Fibroblast of pulmonary artery (primary cell): ENCODE measurements at regions not wholly inside any gene's neighbourhood (a gene's known extent, or its start where the extent isn't known, plus 50 kb on each side); places are given as distances from the start of the nearest gene placed in this dataset.

Experiments used
- DNase-seq: peaks from one replicate; pipeline ENCODE4 v3.0.0-alpha.2; 2010; ENCODE audit warnings: low read depth
- H3K4me3 ChIP-seq: replicated peaks from 2 replicates; pipeline ENCODE4 v1.5.1; 2011; ENCODE audit warnings: low read depth, mild to moderate bottlenecking, control low read depth, low read length, moderate library complexity
- TF ChIP-seq, protein P1 (sequence below): IDR thresholded peaks from 2 replicates; pipeline ENCODE4 v1.5.1; 2011; ENCODE audit warnings: mild to moderate bottlenecking, control low read depth, low read length, inconsistent platforms; ENCODE audit errors: missing control alignments

DNA sequence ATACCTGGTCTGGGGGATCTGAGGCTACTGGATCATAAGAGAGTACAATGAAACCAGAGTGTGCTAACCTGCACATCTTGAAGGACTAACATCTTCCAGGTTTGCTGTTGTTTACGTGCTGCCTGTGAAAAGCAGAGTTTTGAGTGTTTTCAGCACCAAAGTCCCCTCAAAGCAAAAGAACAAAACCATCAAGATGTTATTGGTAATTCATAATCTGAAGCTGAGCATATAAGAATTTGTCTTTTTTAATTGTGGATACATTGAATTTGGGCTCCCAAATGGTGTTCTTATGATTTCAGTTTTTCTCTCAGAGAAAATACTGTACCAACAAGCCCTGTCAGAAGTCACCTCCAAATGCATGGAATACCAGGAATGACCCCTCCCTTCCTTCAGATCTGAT lies 110.2 kb downstream of the BTG1 start:
- TF ChIP-seq, protein P1, sequence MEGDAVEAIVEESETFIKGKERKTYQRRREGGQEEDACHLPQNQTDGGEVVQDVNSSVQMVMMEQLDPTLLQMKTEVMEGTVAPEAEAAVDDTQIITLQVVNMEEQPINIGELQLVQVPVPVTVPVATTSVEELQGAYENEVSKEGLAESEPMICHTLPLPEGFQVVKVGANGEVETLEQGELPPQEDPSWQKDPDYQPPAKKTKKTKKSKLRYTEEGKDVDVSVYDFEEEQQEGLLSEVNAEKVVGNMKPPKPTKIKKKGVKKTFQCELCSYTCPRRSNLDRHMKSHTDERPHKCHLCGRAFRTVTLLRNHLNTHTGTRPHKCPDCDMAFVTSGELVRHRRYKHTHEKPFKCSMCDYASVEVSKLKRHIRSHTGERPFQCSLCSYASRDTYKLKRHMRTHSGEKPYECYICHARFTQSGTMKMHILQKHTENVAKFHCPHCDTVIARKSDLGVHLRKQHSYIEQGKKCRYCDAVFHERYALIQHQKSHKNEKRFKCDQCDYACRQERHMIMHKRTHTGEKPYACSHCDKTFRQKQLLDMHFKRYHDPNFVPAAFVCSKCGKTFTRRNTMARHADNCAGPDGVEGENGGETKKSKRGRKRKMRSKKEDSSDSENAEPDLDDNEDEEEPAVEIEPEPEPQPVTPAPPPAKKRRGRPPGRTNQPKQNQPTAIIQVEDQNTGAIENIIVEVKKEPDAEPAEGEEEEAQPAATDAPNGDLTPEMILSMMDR = no peak
- no peak for DNase-seq
- no peak overlapping the region for H3K4me3 ChIP-seq

DNA sequence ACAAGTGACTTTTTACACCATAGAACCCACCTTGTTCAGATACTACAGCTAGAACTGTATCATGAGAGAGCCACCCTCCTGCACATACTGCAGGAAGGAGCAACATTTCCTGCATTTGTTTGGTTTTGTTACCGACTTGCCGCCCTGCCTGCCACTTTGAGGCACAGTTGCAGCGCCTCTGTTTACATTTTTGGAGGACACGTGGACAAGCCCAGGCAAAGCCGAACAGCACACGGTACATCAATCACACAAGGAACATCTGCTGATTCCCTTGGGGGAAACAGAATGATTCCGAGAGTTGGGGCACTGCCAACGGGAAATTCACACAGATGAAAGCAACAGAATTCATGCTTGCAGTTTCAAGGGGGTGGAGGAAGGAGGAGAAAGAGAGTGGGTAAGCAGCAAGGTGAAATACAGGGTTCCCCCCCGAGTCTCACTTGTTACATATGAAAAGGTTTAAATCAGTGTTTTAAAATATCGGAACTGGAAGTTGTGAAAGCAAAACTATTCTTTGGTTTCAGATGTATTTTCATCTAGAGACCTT lies 110.7 kb downstream of the BTG1 start:
- peak; percentile 66 for DNase-seq
- TF ChIP-seq, protein P1 = no peak

DNA sequence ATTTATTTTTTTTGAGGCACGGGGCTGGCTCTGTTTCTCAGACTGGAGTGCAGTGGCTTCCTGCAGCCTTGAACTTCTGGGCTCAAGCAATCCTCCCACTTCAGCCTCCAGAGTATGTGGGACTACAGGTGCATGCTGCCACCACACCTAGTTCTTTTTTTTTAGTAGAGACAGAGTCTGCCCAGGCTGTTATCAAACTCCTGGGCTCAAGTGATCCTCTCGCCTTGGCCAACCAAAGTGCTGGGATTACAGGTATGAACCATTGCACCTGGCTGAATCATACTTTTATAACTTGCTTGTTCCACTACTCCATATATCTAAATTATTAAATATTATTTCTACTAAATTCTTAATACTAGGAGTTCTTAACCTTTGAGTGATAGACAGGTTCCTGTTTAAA lies 111.6 kb downstream of the BTG1 start:
- H3K4me3 ChIP-seq = no peak overlapping the region
- no peak for DNase-seq
- TF ChIP-seq, protein P1 = no peak

More for the DNA sequence above, 110.7 kb downstream of the BTG1 start:
- H3K4me3 ChIP-seq = peak overlapping the region; percentile 29

DNA sequence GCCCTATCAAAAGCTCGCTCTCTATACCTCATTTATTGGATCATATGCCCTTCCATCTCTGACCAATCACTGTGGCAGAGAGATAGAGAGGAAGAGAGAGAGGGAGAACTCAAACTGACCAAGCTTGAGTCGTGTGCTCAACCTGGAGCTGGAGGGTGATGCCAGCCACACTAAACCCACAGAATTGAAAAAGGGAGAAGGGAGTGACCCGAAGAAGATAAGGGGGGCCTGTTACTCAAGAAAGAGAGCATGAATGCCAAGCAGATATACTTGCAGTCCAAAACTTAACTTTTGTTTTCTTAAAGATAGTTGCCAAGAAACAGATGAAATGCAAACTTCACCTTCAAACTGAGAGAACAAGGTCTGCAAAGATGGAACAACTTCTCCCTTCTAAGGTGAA lies 112.7 kb downstream of the BTG1 start:
- DNase-seq = no peak
- no peak overlapping the region for H3K4me3 ChIP-seq
- TF ChIP-seq, protein P1 = no peak

DNA sequence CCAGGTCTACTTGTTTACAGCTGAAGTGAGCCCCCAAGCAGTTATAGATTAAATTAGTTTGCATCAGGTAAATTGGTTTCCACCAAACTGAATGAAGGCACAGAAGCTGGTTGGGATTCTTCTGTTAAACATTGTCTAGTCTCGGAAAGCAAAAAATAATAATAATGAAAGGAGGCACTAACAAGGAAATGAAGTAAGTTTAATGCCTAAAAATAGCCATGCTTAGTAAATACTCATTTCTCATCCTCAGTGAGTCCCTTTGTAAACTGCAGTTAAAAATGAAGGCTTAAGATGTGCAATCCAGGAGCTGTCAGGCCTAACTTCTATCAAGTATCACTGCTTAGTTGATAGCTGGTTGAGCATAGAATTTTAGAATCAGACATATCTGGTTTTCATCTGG lies 113.5 kb downstream of the BTG1 start:
- TF ChIP-seq, protein P1 = no peak
- H3K4me3 ChIP-seq = no peak overlapping the region
- no peak for DNase-seq

DNA sequence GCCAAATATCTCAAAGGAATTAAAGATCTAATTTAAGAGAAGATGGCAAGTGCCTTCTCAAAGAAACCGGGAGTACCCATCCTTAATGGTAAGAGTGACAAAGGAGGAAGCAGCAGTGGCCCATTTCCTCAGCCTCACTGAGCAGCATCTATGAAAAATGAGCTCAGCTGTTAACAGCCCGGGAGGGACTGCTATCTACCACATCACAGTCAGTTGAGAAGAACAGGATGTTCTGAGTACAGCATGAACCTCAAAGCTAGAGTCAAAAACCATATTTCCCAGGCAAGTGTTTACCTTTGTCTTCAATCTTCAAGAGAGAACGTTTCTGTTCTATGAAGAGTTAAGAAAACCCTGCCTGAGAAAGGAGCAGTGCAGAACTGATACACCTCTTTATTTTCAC lies 115.0 kb downstream of the BTG1 start:
- DNase-seq = peak; percentile 78
- TF ChIP-seq, protein P1 = no peak
- H3K4me3 ChIP-seq = no peak overlapping the region

DNA sequence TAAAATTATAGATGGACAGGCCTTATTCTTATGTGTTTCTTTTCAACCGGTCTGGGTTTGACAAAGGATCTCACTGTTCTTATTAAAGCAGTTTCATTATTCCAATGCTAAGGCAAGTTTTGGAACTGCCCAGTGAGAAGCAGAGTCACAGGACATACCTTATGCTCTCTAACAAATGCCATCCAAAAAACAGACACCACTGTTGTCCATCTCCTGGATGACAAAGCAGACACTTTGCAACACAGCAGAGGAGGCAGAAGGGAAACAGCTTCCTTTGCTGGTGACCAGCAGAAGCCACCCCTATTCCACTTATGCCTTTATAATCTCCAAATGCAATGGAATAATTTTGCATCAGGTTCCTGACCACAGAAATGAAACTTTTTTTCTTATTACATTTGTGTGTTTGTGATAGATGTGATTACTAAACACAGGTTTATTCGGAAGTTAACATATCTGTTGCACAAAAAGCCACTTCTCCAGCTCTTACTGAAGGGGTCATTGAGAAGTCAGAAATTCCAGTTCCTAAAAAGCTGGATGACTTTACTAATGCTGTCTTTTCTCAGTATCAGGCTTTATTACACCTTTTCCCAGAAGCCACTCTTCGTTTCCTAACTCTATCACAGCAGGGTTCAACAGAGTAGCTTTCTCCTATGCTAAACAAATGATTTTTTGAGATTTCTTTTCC lies 115.6 kb downstream of the BTG1 start:
- no peak for DNase-seq
- no peak overlapping the region for H3K4me3 ChIP-seq
- TF ChIP-seq, protein P1 = no peak
